HCT116 (cell line): ENCODE measurements at regions not wholly inside any gene's neighbourhood (a gene's known extent, or its start where the extent isn't known, plus 50 kb on each side); places are given as distances from the start of the nearest gene placed in this dataset.

Experiments
- EZH2 ChIP-seq: fragments of 200-600 bp; sonication (generic); IDR thresholded peaks from 2 replicates; pipeline ENCODE4 v1.6.1; 2017; ENCODE audit warnings: antibody characterized with exemption, mixed run types
- EZH2phosphoT487 ChIP-seq: fragments of 200-600 bp; IDR thresholded peaks from 2 replicates; pipeline ENCODE4 v1.6.1; 2018; ENCODE audit warnings: antibody characterized with exemption, borderline replicate concordance
- JUND ChIP-seq: IDR thresholded peaks from 2 replicates; pipeline ENCODE4 v1.6.1; 2012
- MAX ChIP-seq: IDR thresholded peaks from 2 replicates; pipeline ENCODE4 v1.6.1; 2012
- POLR2A ChIP-seq: IDR thresholded peaks from 2 replicates; pipeline ENCODE4 v1.7.0; 2011; ENCODE audit warnings: borderline replicate concordance; ENCODE audit not compliant: insufficient read depth, insufficient read length; ENCODE audit errors: extremely low read depth
- POLR2AphosphoS5 ChIP-seq: IDR thresholded peaks from 2 replicates; pipeline ENCODE4 v1.6.1; 2011; ENCODE audit warnings: mild to moderate bottlenecking, low read depth, low read length, moderate library complexity
- RAD21 ChIP-seq: IDR thresholded peaks from 2 replicates; pipeline ENCODE4 v1.6.1; 2012; ENCODE audit warnings: low read depth, mild to moderate bottlenecking
- TCF7L2 ChIP-seq: IDR thresholded peaks from 2 replicates; pipeline ENCODE4 v1.7.0; 2011; ENCODE audit warnings: borderline replicate concordance, inconsistent platforms; ENCODE audit not compliant: insufficient read depth, insufficient read length; ENCODE audit errors: extremely low read depth
- YY1 ChIP-seq: IDR thresholded peaks from 2 replicates; pipeline ENCODE4 v1.6.1; 2011; ENCODE audit warnings: low read length, low read depth, moderate library complexity, mild to moderate bottlenecking; ENCODE audit not compliant: insufficient replicate concordance; ENCODE audit errors: extremely low read depth
- ZFX ChIP-seq: fragments of 450-650 bp; IDR thresholded peaks from 2 replicates; pipeline ENCODE4 v1.6.1; 2017
- ZNF274 ChIP-seq: fragments of 200-500 bp; sonication (Bioruptor generic); IDR thresholded peaks from 2 replicates; pipeline ENCODE4 v1.6.1; 2014; ENCODE audit warnings: mild to moderate bottlenecking, low read depth, low read length, inconsistent platforms
- TF ChIP-seq, protein P1 (sequence below), 3 experiments: fragments of 200-600 bp in 1 of 3; sonication (generic) in 1 of 3; IDR thresholded peaks in 2 of 3; conservative IDR thresholded peaks in 1 of 3; 2 replicates each; pipeline ENCODE4 v1.5.1; 2012 to 2017; ENCODE audit warnings: low read depth in 2 of 3, low read length in 2 of 3, antibody characterized with exemption in 1 of 3, borderline replicate concordance in 1 of 3, control low read depth in 1 of 3, mild to moderate bottlenecking in 1 of 3, mixed read lengths in 1 of 3, mixed run types in 1 of 3, moderate library complexity in 1 of 3; ENCODE audit not compliant: insufficient read depth in 1 of 3

DNA sequence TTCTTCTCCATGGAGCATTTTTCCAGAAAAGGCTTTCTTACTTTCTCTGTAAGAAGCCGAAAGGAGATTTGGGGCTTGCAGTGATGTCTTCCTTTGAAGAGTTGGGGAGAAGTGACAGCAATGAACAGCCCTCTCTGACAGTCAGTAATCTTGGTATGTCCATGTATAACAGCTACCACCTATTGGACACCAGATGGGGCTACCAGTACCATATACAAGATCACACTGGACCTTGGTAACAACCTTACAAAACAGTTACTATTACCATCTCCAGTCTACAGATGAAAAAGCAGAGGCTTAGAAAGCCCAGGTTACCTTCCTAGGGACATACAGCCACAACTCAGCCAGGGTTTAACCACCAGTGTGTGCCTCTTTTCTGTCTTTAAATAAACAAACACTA, 272.7 kb upstream of the TRPC7 start:
- TF ChIP-seq POLR2AphosphoS5: no peak
- 0 out of 2 replicates have a peak, but pooled peaks have one; percentile 5 for TF ChIP-seq RAD21
- no peak for TF ChIP-seq EZH2
- TF ChIP-seq POLR2A: no peak
- TF ChIP-seq, protein P1, sequence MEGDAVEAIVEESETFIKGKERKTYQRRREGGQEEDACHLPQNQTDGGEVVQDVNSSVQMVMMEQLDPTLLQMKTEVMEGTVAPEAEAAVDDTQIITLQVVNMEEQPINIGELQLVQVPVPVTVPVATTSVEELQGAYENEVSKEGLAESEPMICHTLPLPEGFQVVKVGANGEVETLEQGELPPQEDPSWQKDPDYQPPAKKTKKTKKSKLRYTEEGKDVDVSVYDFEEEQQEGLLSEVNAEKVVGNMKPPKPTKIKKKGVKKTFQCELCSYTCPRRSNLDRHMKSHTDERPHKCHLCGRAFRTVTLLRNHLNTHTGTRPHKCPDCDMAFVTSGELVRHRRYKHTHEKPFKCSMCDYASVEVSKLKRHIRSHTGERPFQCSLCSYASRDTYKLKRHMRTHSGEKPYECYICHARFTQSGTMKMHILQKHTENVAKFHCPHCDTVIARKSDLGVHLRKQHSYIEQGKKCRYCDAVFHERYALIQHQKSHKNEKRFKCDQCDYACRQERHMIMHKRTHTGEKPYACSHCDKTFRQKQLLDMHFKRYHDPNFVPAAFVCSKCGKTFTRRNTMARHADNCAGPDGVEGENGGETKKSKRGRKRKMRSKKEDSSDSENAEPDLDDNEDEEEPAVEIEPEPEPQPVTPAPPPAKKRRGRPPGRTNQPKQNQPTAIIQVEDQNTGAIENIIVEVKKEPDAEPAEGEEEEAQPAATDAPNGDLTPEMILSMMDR (IDR thresholded peaks at IDR 0.05 in 2 of 3, conservative IDR thresholded peaks at IDR 0.05 in 1 of 3; ENCODE audit: borderline replicate concordance in 1 of 3, insufficient read depth in 1 of 3, low read depth in 2 of 3, low read length in 2 of 3): peak in 1 of 3 experiments; percentile 14; a peak in 1 of 6 replicates
- TF ChIP-seq YY1: no peak
- no peak for TF ChIP-seq ZFX
- no peak for TF ChIP-seq TCF7L2
- TF ChIP-seq MAX: no peak
- TF ChIP-seq EZH2phosphoT487: no peak
- no peak for TF ChIP-seq ZNF274
- no peak for TF ChIP-seq JUND
